Dedifferentiated amniotic fluid mesenchymal stem cell (primary cell): ENCODE measurements at regions not wholly inside any gene's neighbourhood (a gene's known extent, or its start where the extent isn't known, plus 50 kb on each side); places are given as distances from the start of the nearest gene placed in this dataset.
"Not testable (repeated sequence)": the region's sequence is repeated elsewhere in the genome, so short reads cannot be mapped to it uniquely, and the experiment has no call there.

Source experiments
- DNase-seq: peaks from one replicate; pipeline ENCODE4 v3.0.0-alpha.2; 2016; ENCODE audit errors: extremely low spot score

GRCh38 chrX:114015966-114016365 is 567.9 kb upstream of the HTR2C start:
- DNase-seq, result no peak

GRCh38 chrX:114006664-114007063 is 577.2 kb upstream of the HTR2C start:
- DNase-seq, result no peak

GRCh38 chrX:113996781-113997180 is 587.1 kb upstream of the HTR2C start:
- no peak for DNase-seq

GRCh38 chrX:113991720-113992119 is 592.2 kb upstream of the HTR2C start:
- DNase-seq, result not testable (repeated sequence)

GRCh38 chrX:113990669-113991068 is 593.2 kb upstream of the HTR2C start:
- DNase-seq, result not testable (repeated sequence)

- DNase-seq, result not testable (repeated sequence)
Measured at GRCh38 chrX:113988315-113988935, 595.5 kb upstream of the HTR2C start.

- no peak for DNase-seq
Measured at GRCh38 chrX:113986427-113986826, 597.5 kb upstream of the HTR2C start.

DNA sequence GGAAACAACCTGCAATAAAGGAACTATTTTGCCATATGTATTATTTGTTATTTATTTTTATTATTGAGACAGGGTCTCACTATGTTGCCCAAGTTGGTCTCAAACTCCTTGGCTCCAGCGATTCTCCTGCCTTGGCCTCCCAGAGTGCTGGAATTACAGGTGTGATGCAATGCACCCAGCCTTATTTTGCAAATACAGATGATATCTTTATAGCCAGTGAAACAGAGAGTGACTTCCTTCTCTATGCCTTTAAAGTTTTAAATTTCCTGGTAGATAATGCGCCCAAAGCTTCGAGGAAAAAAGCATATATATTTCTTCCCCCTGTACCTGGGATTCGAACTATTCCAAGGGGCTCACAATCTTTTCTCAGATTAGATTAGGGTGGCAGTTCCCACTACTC is 601.1 kb upstream of the HTR2C start:
- no peak for DNase-seq

DNA sequence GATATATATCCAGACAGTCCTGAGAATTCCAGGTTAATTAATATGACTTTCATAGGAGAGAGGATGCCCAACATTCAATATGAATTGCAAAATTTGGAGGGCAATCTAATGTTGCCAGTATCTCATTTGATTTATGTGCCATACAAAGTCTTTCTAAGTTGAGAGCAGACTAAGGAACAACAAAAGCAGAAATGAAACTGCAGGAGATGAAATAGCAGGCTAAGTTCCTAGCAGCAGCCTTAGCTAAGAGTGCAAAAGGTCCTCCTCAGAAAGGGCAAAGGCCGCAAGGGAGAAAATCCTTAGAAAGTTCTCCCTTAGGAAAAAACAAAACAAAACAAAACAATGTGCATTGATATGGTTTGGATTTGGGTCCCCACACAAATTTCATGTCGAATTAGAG is 602.9 kb upstream of the HTR2C start:
- no peak for DNase-seq

DNA sequence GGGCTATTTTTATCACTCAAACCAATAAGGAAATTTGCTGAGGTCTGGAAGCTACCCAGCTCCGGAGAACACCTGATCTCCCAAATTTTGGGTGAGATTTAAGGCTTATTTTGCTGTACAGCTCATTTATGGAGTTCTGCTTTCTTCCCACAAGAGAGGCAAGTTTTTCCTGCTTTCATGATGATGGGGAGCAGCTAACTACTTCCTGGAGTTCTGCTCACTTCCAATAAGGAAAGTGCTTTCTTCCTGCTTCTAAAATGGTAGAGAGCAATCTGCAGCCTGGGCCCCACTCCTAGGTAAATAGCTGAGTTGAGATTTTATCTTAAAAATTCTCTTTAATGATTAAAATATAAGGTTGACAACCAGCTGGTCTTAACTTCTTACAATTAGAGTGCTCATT is 606.0 kb upstream of the HTR2C start:
- DNase-seq, result no peak

DNA sequence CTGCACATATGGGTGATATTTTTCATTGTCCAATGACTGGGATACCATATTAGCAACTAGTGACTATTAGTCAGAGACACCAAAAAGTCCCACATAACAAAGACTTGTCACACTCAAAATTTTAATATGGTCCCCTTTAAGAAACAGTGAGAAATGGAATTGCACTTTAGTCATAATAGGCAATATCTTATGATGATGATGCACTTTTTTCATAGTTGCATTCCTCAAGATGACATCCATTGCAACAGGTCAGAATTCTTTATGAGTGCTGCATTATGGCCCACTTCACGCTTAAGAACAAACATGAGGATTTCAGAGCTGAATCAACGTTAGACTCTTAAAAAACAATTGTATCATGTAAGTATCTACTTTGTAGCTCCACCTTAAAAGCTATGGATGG is 608.4 kb upstream of the HTR2C start:
- no peak for DNase-seq

GRCh38 chrX:113974881-113975280 is 609.0 kb upstream of the HTR2C start:
- no peak for DNase-seq

- DNase-seq, result peak; percentile 12
Measured at GRCh38 chrX:113973706-113974105, 610.2 kb upstream of the HTR2C start.

DNA sequence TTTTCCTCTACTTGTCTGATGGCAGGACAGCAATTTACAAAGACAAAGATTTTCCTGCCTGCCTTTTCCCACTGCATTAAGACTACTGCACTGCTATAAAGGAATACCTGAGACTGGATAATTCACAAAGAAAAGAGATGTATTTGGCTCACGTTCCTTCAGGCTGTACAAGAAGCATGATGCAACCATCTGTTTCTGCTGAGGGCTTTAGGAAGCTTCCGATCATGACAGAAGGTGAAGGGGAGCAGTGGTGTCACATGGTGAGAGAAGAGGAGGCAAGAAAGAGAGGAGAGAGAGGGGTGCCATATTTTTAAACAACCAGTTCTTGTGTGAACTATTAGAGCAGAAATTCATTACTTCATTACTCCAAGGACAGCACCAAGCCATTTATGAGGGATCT is 617.1 kb upstream of the HTR2C start:
- no peak for DNase-seq

DNA sequence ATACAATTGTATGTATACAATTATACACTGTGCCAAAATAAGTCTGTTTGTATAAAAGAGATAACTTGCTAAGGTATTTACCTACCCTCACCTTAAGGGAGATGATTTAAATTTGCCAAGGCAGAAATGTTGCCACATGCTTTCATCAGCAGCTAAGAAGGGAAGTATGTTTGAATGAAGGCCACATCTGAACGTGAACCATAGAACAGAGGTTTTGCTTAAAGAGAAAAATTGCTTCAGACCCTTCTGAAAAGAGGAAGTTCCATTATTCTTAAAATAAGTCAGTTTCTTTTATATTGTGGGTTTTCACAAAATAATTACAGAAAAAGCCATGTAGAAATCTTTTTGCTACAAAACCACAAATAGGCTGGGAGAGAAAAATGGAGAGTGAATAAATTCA is 621.5 kb upstream of the HTR2C start:
- DNase-seq, result no peak

DNA sequence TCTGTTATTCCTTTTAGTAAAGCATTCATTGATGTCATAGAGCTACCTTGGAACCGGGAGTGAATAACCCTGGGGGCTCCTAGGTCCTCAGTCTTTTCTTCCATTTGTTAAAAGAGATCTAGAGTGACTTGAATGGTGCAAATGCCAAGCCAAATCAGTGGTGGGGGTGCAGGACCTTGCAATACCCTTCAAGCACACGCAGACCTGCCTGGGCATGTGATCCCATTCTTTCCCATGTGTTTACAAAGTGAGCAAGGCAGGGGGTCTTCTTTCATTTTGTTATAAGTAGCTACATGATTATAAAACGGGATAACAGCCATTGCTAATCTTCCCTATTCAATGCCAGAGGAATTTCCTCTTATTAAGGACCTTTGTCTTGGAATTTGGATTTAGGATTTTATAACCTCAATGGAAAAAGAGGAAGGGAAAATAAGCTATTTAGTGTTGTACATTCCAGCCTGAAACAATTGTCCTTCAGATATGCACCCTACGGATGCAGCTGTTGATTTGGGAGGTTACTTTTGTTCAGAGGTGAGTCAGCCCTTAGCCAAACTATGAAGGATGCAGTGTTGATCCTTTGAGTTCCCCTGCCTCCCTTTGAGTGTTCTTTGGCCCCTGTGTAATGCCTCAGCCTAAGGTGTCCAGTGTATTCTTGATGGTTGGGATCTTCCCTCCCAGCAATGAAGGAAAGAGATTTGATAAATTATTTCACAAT is 623.8 kb upstream of the HTR2C start:
- no peak for DNase-seq

DNA sequence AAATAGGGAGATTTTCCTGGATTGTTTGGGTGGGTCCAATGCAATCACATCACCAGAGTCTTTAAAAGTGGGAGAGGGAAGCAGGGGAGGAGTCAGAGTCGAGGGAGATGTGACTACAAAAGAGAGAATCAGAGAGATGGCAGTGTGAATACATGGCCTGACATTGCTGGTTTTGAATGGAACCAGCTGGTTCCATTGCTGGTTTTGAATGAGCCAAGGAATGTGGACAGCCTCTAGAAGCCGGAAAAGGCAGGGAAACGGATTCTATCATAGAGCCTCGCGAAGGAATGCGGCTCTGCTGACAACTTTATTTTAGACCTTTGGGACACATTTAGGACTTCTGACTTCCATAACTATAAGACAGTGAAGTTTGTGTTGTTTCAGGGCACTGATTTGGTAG is 627.0 kb upstream of the HTR2C start:
- DNase-seq, result no peak

DNA sequence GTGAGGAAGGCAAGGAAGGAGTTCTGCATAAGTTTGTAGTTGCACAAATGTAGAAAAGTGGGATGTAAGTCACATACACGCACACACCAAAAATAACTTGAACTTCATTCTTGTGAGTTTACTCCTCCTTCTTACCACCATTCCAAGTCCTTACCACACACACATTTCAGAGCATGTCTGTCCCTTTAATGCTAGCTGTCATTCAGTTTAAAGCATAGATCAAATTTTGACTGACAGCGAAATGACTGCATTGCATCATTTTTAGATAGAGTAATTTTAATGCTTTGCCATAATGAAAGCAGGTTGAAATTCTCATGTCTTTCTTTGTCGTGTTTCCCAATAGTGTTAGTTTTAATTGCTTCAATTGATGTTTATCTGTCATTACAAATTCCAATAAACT is 629.6 kb upstream of the HTR2C start:
- no peak for DNase-seq

DNA sequence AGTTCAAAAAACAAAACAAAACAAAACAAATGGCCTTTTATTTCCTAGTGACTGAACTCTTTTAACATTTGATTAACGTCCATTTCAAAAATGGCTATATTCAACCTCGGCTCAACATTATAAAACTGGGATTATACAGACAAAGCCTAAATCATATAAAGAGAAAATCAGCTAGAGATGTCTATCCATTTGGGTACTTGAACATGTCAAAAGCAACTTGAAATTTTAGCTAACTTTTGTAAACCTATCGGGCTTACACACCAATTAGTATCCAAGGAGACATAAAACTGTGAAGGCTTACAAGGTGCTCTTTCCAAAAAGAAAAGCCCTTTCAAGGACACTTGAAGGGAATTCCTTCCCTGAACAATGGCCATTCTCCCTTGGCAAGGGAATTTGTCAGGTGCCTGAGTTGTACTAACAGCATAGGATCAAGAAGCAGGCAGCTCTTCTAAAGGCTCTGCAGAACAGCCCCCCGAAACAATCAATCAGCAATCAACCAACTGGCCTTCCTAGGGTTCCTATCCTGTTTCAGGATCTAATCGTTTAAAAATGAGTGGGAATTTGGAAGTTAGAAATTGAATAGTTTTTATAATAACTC is 633.7 kb upstream of the HTR2C start:
- DNase-seq, result no peak

DNA sequence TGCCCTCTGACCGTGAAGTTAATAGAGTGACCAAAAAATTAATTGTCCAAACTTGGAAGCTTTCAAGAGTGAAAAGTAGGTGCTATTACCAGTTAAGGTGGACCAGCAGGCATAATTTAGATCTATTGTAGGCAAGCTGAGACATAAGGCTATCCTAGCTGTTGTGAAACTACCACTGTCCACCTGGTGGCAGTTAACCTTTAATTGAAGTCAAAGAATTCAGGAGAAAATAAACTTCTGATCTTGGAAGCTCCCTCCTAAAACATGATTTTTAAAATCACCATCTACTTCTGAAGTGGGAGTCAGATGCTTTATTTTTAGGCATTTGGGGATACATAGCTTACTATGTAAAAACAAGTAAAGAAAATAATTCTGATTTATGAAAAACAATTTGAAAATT is 636.3 kb upstream of the HTR2C start:
- DNase-seq, result no peak

DNA sequence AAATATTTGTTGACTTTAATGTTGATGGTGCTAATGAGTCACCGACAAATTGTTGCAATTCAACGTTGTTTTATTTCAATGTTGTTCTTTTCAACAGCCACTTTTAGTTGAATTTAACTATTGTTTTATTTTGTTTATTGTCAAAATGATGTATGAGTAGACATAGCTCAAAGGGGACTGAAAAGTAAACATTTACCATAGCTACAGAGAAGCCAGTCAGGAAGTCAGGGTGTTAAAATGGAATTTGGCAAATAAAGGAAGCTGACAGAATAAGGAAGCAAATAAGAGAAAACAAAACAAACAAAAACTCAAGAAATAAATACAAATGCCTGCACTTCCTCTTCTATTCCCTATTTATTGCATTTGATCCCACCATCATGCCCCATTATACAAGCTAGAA is 648.4 kb upstream of the HTR2C start:
- no peak for DNase-seq

DNA sequence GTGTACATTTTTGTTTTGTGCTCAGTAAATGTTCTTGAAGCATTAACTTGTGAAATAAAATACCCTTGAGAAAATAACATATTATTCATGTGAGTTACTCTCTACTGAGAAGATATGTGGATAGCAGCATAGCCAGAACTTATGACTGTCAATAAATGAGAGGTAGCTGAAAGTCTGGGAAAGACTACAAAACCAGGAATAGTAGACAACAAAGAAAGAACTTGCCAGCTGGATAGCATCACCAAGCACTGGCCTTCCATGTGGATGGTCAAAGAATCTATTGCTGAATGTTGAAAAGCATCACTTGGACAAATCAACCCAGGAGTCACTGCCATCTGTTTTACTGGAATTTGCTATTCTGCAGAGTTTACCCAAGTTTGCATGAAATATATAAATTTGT is 650.0 kb upstream of the HTR2C start:
- no peak for DNase-seq

GRCh38 chrX:113929004-113929403 is 654.9 kb upstream of the HTR2C start:
- no peak for DNase-seq
